ENCODE measurements at regions not wholly inside any gene's neighbourhood (a gene's known extent, or its start where the extent isn't known, plus 50 kb on each side); places are given as distances from the start of the nearest gene placed in this dataset.
"Not testable (repeated sequence)": the region's sequence is repeated elsewhere in the genome, so short reads cannot be mapped to it uniquely, and the experiment has no call there.

GRCh38 chr2:95754213-95754612, 162.4 kb downstream of the TRIM43 start:
- intact Hi-C loops (cut with micrococcal nuclease); DNase-seq (ENCODE audit: low spot score); H3K27me3 Mint-ChIP-seq (ENCODE audit: low read depth); H3K27ac Mint-ChIP-seq; H3K9me3 Mint-ChIP-seq; H3K36me3 Mint-ChIP-seq (ENCODE audit: low read depth); H3K4me3 Mint-ChIP-seq (ENCODE audit: low read depth); H3K4me1 Mint-ChIP-seq (ENCODE audit: low read depth): not testable (repeated sequence)

GRCh38 chr2:95754819-95755563, 163.2 kb downstream of the TRIM43 start:
- H3K27me3 Mint-ChIP-seq (ENCODE audit: low read depth); intact Hi-C loops (cut with micrococcal nuclease): not testable (repeated sequence)

DNA sequence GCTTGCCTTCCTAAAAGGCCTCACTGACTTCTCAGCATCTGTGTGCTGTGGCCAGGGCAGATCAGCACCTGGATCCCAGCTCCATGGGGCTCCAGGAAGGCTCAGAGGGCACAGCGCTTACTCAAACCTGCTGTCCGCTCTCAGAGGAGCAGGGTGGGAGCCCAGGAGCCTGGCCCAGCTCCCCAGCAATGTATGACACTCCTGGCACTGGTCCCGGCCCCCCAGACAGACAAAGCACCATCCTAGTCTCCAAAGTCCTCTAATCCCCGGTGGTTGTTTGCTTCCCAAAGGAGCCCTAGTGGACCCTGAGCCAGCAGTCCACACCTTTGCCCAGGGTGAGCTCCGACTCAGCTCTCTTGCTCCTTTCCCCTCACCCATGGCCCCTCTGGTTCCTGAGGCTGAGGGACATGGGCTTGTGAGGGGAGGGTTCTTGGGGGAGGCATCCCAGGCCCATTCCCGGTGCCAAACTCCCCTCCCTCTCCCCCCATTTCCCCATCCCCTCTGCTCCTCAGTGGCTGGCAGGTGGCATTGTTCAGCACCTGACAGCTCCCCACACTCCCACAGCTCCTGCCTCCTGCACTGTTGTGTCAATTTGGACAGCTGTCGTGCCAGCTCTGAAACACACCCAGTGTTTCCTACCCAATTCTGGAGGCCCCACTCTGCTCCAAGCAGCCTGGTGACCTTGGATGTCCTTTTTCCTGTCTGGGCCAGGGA, 164.3 kb downstream of the TRIM43 start:
- intact Hi-C loops (cut with micrococcal nuclease); H3K27ac Mint-ChIP-seq; H3K4me1 Mint-ChIP-seq (ENCODE audit: low read depth); H3K36me3 Mint-ChIP-seq (ENCODE audit: low read depth); DNase-seq (ENCODE audit: low spot score); H3K27me3 Mint-ChIP-seq (ENCODE audit: low read depth); H3K4me3 Mint-ChIP-seq (ENCODE audit: low read depth); H3K9me3 Mint-ChIP-seq: not testable (repeated sequence)

More at GRCh38 chr2:95754819-95755563, 163.2 kb downstream of the TRIM43 start:
- not testable (repeated sequence) for DNase-seq (ENCODE audit: low spot score); H3K4me1 Mint-ChIP-seq (ENCODE audit: low read depth); H3K4me3 Mint-ChIP-seq (ENCODE audit: low read depth); H3K9me3 Mint-ChIP-seq; H3K36me3 Mint-ChIP-seq (ENCODE audit: low read depth); H3K27ac Mint-ChIP-seq

- H3K27me3 Mint-ChIP-seq (ENCODE audit: low read depth), result no peaks in the 10 kb centered on the region
- no peaks in the 10 kb centered on the region for H3K36me3 Mint-ChIP-seq (ENCODE audit: low read depth)
- H3K4me1 Mint-ChIP-seq (ENCODE audit: low read depth), result no peaks in the 10 kb centered on the region
- no peak overlapping the region for H3K27ac Mint-ChIP-seq
- intact Hi-C loops (cut with micrococcal nuclease), result no loop called here
- H3K4me3 Mint-ChIP-seq (ENCODE audit: low read depth), result no peak overlapping the region
- H3K9me3 Mint-ChIP-seq, result no peaks in the 10 kb centered on the region
- DNase-seq (ENCODE audit: low spot score), result no peak
Measured at GRCh38 chr2:95757988-95758387, 166.2 kb downstream of the TRIM43 start.

GRCh38 chr2:95759481-95760246, 167.9 kb downstream of the TRIM43 start:
- H3K9me3 Mint-ChIP-seq, result no peaks in the 10 kb centered on the region
- no peaks in the 10 kb centered on the region for H3K4me1 Mint-ChIP-seq (ENCODE audit: low read depth)

GRCh38 chr2:95760806-95761525, 169.2 kb downstream of the TRIM43 start:
- H3K4me1 Mint-ChIP-seq (ENCODE audit: low read depth), result no peaks in the 10 kb centered on the region
- no peaks in the 10 kb centered on the region for H3K9me3 Mint-ChIP-seq
- no peak overlapping the region for H3K4me3 Mint-ChIP-seq (ENCODE audit: low read depth)
- H3K27ac Mint-ChIP-seq, result no peak overlapping the region
- H3K27me3 Mint-ChIP-seq (ENCODE audit: low read depth), result no peaks in the 10 kb centered on the region
- DNase-seq (ENCODE audit: low spot score), result no peak
- H3K36me3 Mint-ChIP-seq (ENCODE audit: low read depth), result no peaks in the 10 kb centered on the region
- intact Hi-C loops (cut with micrococcal nuclease), result no loop called here

More at GRCh38 chr2:95759481-95760246, 167.9 kb downstream of the TRIM43 start:
- Mint-ChIP-seq H3K27ac (no peak overlapping the region), H3K4me3 (ENCODE audit: low read depth) (no peak overlapping the region), H3K27me3 (ENCODE audit: low read depth) (no peaks in the 10 kb centered on the region), H3K36me3 (ENCODE audit: low read depth) (no peaks in the 10 kb centered on the region)
- DNase-seq (ENCODE audit: low spot score), result no peak
- intact Hi-C loops (cut with micrococcal nuclease), result no loop called here

DNA sequence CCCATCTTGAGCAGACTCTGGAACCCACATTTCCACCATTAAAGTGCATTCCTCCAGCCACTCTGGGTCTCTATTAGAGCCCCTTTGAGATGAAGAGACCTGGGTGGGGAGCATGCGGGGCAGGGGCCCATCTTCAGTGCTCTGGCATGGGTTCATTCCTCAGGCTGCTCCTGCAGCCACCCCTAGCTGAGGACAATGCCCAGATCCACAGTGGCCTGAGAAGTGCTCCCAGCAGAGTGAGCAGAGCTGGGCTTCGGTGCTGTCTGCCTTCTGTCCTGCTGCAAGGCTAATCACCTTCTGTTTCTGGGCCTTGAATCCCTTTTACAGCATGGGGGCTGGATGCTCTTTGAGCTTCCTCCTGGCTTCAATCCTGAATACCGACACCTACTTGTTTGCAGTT, 169.8 kb downstream of the TRIM43 start:
- H3K36me3 Mint-ChIP-seq (ENCODE audit: low read depth), result no peaks in the 10 kb centered on the region
- no peaks in the 10 kb centered on the region for H3K9me3 Mint-ChIP-seq
- no peak for DNase-seq (ENCODE audit: low spot score)
- no peaks in the 10 kb centered on the region for H3K27me3 Mint-ChIP-seq (ENCODE audit: low read depth)
- H3K4me1 Mint-ChIP-seq (ENCODE audit: low read depth), result no peaks in the 10 kb centered on the region
- intact Hi-C loops (cut with micrococcal nuclease), result no loop called here
- no peak overlapping the region for H3K27ac Mint-ChIP-seq
- H3K4me3 Mint-ChIP-seq (ENCODE audit: low read depth), result no peak overlapping the region

DNA sequence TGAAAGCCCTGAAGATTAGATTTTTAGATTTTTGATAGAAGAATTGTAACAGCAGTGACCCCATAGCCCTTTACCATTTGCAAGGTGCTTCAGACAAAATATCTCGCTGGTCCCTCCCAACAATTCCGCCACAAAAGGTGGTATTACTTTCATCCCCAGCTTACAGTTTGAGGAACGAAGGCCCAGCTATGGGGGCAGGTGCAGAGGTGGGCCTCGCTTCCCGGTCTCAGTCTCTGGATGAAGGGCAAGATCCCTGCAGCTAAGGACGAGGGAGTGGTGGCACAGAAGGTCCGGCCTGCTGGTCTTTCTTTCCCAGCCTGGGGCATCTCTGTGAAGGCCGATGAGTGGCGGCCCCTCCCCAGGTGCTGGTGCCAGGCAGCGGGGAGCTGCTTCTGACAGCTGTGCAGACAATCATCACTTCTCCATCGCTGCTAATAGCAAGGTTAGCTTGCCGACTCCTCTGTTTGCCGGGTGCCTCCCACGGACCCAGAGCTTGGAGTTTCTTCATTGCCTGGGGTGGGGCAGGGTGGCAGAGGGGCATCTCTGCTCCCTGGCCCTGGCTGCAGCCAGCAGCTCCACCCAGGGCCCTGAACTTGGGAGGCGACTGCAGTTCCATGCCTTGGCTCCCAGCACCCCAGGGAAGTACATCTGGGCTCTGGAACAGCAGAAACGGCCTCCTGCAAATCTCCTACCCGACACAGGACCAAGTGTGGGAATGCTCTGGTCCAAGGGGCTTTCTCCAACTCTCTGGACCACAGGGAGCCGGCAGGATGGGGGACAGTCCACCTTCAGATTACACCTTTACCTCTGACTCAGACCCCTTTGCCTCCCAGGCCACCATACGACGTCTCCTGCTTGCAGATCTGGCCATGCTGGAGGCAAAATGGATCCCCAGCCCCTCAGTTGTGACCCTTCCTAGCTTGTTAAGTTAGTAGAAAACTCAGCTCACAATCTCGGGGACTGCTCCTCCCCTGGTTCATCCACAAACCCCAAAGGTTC, 170.5 kb downstream of the TRIM43 start:
- H3K27me3 Mint-ChIP-seq (ENCODE audit: low read depth); intact Hi-C loops (cut with micrococcal nuclease): not testable (repeated sequence)

DNA sequence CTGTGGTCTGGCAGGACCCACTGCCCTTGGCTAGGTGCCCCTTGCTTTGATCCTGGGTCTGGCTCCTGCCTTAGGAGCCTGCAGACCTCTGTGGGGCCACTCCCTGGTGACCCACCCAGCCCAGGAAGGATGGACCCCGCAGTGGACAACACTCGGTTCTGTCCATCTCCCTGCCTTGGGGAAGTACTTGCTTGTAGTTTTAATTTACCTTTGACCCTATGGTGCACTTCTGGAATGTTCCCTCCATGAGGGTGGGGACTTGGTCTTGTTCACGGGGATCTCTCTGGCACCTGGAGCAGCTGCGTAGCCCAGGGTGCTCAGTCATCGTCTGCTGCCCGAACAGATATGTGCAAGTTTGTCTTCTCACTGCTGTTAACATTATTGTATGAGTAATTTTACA, 171.3 kb downstream of the TRIM43 start:
- intact Hi-C loops (cut with micrococcal nuclease); H3K9me3 Mint-ChIP-seq; H3K36me3 Mint-ChIP-seq (ENCODE audit: low read depth); H3K27ac Mint-ChIP-seq; H3K4me3 Mint-ChIP-seq (ENCODE audit: low read depth); DNase-seq (ENCODE audit: low spot score); H3K4me1 Mint-ChIP-seq (ENCODE audit: low read depth); H3K27me3 Mint-ChIP-seq (ENCODE audit: low read depth): not testable (repeated sequence)

More for the DNA sequence above, 170.5 kb downstream of the TRIM43 start:
- DNase-seq (ENCODE audit: low spot score); H3K4me3 Mint-ChIP-seq (ENCODE audit: low read depth); H3K9me3 Mint-ChIP-seq; H3K27ac Mint-ChIP-seq; H3K4me1 Mint-ChIP-seq (ENCODE audit: low read depth); H3K36me3 Mint-ChIP-seq (ENCODE audit: low read depth): not testable (repeated sequence)

- H3K4me1 Mint-ChIP-seq (ENCODE audit: low read depth); H3K4me3 Mint-ChIP-seq (ENCODE audit: low read depth); H3K27me3 Mint-ChIP-seq (ENCODE audit: low read depth); H3K27ac Mint-ChIP-seq; DNase-seq (ENCODE audit: low spot score); H3K36me3 Mint-ChIP-seq (ENCODE audit: low read depth); H3K9me3 Mint-ChIP-seq; intact Hi-C loops (cut with micrococcal nuclease): not testable (repeated sequence)
Measured at GRCh38 chr2:95764966-95765365, 173.2 kb downstream of the TRIM43 start.

DNA sequence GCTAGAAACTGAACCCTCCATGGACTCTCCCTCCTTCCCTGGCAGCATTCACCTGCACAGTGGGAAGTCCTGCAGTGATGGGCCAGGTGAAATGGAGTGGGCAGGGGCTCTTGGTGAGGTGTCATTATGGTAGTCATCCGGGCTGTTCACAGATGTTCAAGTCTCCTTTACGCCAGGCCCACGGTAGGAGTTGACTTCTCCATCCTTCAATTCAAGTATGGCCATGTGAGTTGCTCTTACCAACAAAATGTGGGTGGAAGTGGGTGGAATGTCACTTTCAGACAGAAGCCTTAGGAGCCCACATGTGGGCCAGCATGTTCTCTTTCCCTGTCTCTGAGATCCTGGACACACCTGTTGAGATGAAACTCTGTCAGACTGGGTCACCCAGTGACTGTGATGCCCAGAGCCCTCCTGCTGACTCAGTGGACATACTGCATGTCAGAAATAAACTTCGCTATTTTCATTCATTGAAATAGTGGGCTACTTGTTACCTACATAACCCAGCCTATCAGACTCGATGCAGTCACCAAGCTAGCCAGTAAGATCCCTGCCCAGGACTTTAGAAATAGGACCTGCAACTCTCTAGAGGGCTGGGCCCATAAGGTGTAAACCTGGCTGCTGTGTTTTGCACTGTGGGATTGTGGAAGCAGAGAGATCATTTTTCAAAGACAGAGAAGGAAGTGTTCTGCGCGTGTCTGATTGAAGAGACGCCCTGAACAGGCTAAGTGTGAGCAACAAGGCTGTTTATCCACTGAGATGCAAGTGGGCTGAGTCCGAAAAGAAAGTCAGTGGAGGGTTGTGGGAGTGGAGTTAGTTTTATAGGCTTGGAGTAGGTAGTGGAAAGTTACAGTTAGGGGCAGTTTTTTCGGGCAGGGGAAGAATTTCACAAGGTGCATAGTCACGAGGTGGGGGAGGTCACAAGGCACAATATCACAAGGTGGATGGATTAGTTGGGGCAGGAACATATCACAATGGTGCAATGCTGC, 174.4 kb downstream of the TRIM43 start:
- intact Hi-C loops (cut with micrococcal nuclease); H3K27ac Mint-ChIP-seq; H3K9me3 Mint-ChIP-seq; H3K4me1 Mint-ChIP-seq (ENCODE audit: low read depth); H3K36me3 Mint-ChIP-seq (ENCODE audit: low read depth); DNase-seq (ENCODE audit: low spot score); H3K4me3 Mint-ChIP-seq (ENCODE audit: low read depth); H3K27me3 Mint-ChIP-seq (ENCODE audit: low read depth): not testable (repeated sequence)

Measured in activated T-helper 2 cell treated with anti-CD3 and anti-CD28 coated beads, Interferon-gamma antibody, Interleukin-2, Interleukin-4, amounts not matched to agents 10 μg/mL and 5 μg/mL and 100 μg/mL, durations not matched to agents 14 hours and 24 hours and 36 hours (primary cell).